ENCODE measurements at regions not wholly inside any gene's neighbourhood (a gene's known extent, or its start where the extent isn't known, plus 50 kb on each side); places are given as distances from the start of the nearest gene placed in this dataset.

- Histone ChIP-seq H3K9ac (ENCODE audit: low read length) (no peak overlapping the region), H4K20me1 (ENCODE audit: insufficient read depth, low read length) (no peaks in the 10 kb centered on the region), H3K4me2 (ENCODE audit: low read length) (no peak overlapping the region), H3K36me3 (replicated peaks; ENCODE audit: low read depth, low read length) (no peaks in the 10 kb centered on the region), H3K27me3 (ENCODE audit: low read depth, low read length) (no peaks in the 10 kb centered on the region), H2AFZ (ENCODE audit: low read depth, low read length) (no peak overlapping the region), H3K4me1 (ENCODE audit: low read length) (peaks cover 19% of the 10 kb centered on the region), H3K4me3 (ENCODE audit: low read length) (no peak overlapping the region), H3K9me3 (ENCODE audit: insufficient read depth, low read length) (no peaks in the 10 kb centered on the region), H3K27ac (ENCODE audit: low read length) (no peak overlapping the region), H3K79me2 (ENCODE audit: low read length) (no peaks in the 10 kb centered on the region)
- TF ChIP-seq CTCF (IDR thresholded peaks at IDR 0.05; ENCODE audit: low read depth, low read length) (no peak), EZH2phosphoT487 (IDR thresholded peaks at IDR 0.05; ENCODE audit: low read depth) (no peak)
These were observed 185.2 kb downstream of the ZFP36L2 start for GRCh38 chr2:43041173-43041591.

- TF ChIP-seq CTCF (IDR thresholded peaks at IDR 0.05; ENCODE audit: low read depth, low read length) (no peak), EZH2phosphoT487 (IDR thresholded peaks at IDR 0.05; ENCODE audit: low read depth) (no peak)
- Histone ChIP-seq H3K4me3 (ENCODE audit: low read length) (no peak overlapping the region), H3K9ac (ENCODE audit: low read length) (no peak overlapping the region; the same call in 1 of the 2 replicates), H3K9me3 (ENCODE audit: insufficient read depth, low read length) (no peaks in the 10 kb centered on the region), H3K4me1 (ENCODE audit: low read length) (peaks cover 19% of the 10 kb centered on the region), H3K4me2 (ENCODE audit: low read length) (peak overlapping the region; percentile 45), H2AFZ (ENCODE audit: low read depth, low read length) (peak overlapping the region; percentile 1; the same call in 1 of the 2 replicates), H3K79me2 (ENCODE audit: low read length) (no peaks in the 10 kb centered on the region), H4K20me1 (ENCODE audit: insufficient read depth, low read length) (no peaks in the 10 kb centered on the region), H3K36me3 (replicated peaks; ENCODE audit: low read depth, low read length) (no peaks in the 10 kb centered on the region), H3K27ac (ENCODE audit: low read length) (peak overlapping the region; percentile 46), H3K27me3 (ENCODE audit: low read depth, low read length) (no peaks in the 10 kb centered on the region)
These were observed 186.1 kb downstream of the ZFP36L2 start for GRCh38 chr2:43040084-43040854.

- Histone ChIP-seq H4K20me1 (ENCODE audit: insufficient read depth, low read length) (no peaks in the 10 kb centered on the region), H3K4me1 (ENCODE audit: low read length) (peaks cover 19% of the 10 kb centered on the region), H3K9ac (ENCODE audit: low read length) (no peak overlapping the region; the same call in 1 of the 2 replicates), H3K27ac (ENCODE audit: low read length) (peak overlapping the region; percentile 46; the same call in 1 of the 2 replicates), H2AFZ (ENCODE audit: low read depth, low read length) (no peak overlapping the region), H3K4me3 (ENCODE audit: low read length) (no peak overlapping the region), H3K79me2 (ENCODE audit: low read length) (no peaks in the 10 kb centered on the region), H3K27me3 (ENCODE audit: low read depth, low read length) (no peaks in the 10 kb centered on the region), H3K9me3 (ENCODE audit: insufficient read depth, low read length) (no peaks in the 10 kb centered on the region), H3K36me3 (replicated peaks; ENCODE audit: low read depth, low read length) (no peaks in the 10 kb centered on the region), H3K4me2 (ENCODE audit: low read length) (no peak overlapping the region)
- no peak for TF ChIP-seq EZH2phosphoT487 (IDR thresholded peaks at IDR 0.05; ENCODE audit: low read depth)
- no peak for TF ChIP-seq CTCF (IDR thresholded peaks at IDR 0.05; ENCODE audit: low read depth, low read length)
These were observed 186.9 kb downstream of the ZFP36L2 start for GRCh38 chr2:43039376-43040080.

GRCh38 chr2:43038696-43039094 is 187.7 kb downstream of the ZFP36L2 start:
- H3K4me3 ChIP-seq (ENCODE audit: low read length): no peak overlapping the region
- H3K9ac ChIP-seq (ENCODE audit: low read length): no peak overlapping the region
- H3K4me1 ChIP-seq (ENCODE audit: low read length): peaks cover 19% of the 10 kb centered on the region
- H3K36me3 ChIP-seq (replicated peaks; ENCODE audit: low read depth, low read length): no peaks in the 10 kb centered on the region
- H3K4me2 ChIP-seq (ENCODE audit: low read length): no peak overlapping the region
- H3K79me2 ChIP-seq (ENCODE audit: low read length): no peaks in the 10 kb centered on the region
- H3K9me3 ChIP-seq (ENCODE audit: insufficient read depth, low read length): no peaks in the 10 kb centered on the region
- no peaks in the 10 kb centered on the region for H3K27me3 ChIP-seq (ENCODE audit: low read depth, low read length)
- no peak overlapping the region for H3K27ac ChIP-seq (ENCODE audit: low read length)
- no peak overlapping the region for H2AFZ ChIP-seq (ENCODE audit: low read depth, low read length)
- TF ChIP-seq EZH2phosphoT487 (IDR thresholded peaks at IDR 0.05; ENCODE audit: low read depth) (no peak), CTCF (IDR thresholded peaks at IDR 0.05; ENCODE audit: low read depth, low read length) (no peak)
- H4K20me1 ChIP-seq (ENCODE audit: insufficient read depth, low read length): no peaks in the 10 kb centered on the region
